WTC11 (cell line): ENCODE measurements at regions not wholly inside any gene's neighbourhood (a gene's known extent, or its start where the extent isn't known, plus 50 kb on each side); places are given as distances from the start of the nearest gene placed in this dataset.

Experiments used
- ATAC-seq: fragments of 200-7000 bp; cut with Tn5 transposase; 2 replicates; pipeline ENCODE4 v1.10.0; 2021; ENCODE audit warnings: mild to moderate bottlenecking, moderate library complexity
- CTCF ChIA-PET: fragments of 300-600 bp; sonication (Branson Sonifier 250); formaldehyde crosslinking; loops from one replicate; lab custom pipeline; 2021; ENCODE audit warnings: antibody characterized with exemption; lab: Charles Lee
- POLR2A ChIA-PET: fragments of 350-600 bp; sonication (Branson Sonifier 250); formaldehyde crosslinking; loops from one replicate; lab custom pipeline; 2021; ENCODE audit warnings: antibody characterized with exemption; lab: Charles Lee
- DNase-seq: peaks from one replicate; pipeline ENCODE4 v3.0.0; 2021; ENCODE audit warnings: low spot score
- H3K27ac Mint-ChIP-seq: 2 replicates; pipeline ENCODE4 v1.8.0; 2021; ENCODE audit warnings: mixed read lengths
- H3K27me3 Mint-ChIP-seq: 2 replicates; pipeline ENCODE4 v1.8.0; 2021; ENCODE audit warnings: low read depth, mild to moderate bottlenecking, moderate library complexity, mixed read lengths
- H3K36me3 Mint-ChIP-seq: 2 replicates; pipeline ENCODE4 v1.8.0; 2021; ENCODE audit warnings: mixed read lengths
- H3K4me1 Mint-ChIP-seq: 2 replicates; pipeline ENCODE4 v1.8.0; 2022; ENCODE audit warnings: mixed read lengths
- H3K4me3 Mint-ChIP-seq: 2 replicates; pipeline ENCODE4 v1.8.0; 2021; ENCODE audit warnings: mild to moderate bottlenecking, moderate library complexity, mixed read lengths
- H3K9me3 Mint-ChIP-seq: 2 replicates; pipeline ENCODE4 v1.8.0; 2021; ENCODE audit warnings: mixed read lengths
- ESRRA ChIP-seq: sonication (generic); formaldehyde crosslinking; IDR thresholded peaks from 2 replicates; pipeline ENCODE4 v1.8.1; 2022; ENCODE audit warnings: mild to moderate bottlenecking, missing genetic modification reagents, borderline replicate concordance
- KAT7 ChIP-seq: sonication (generic); formaldehyde crosslinking; IDR thresholded peaks from 2 replicates; pipeline ENCODE4 v1.8.1; 2023; ENCODE audit warnings: missing genetic modification reagents, mild to moderate bottlenecking, borderline replicate concordance
- MAX ChIP-seq: sonication (generic); formaldehyde crosslinking; IDR thresholded peaks from 2 replicates; pipeline ENCODE4 v1.8.0; 2022; ENCODE audit warnings: mild to moderate bottlenecking, missing genetic modification reagents
- NFATC4 ChIP-seq: fragments of 250-450 bp; sonication (Bioruptor Pico); IDR thresholded peaks from 2 replicates; pipeline ENCODE4 v1.9.0; 2021; ENCODE audit warnings: mild to moderate bottlenecking
- NR2C2 ChIP-seq: sonication (generic); formaldehyde crosslinking; IDR thresholded peaks from 2 replicates; pipeline ENCODE4 v1.8.0; 2022; ENCODE audit warnings: mild to moderate bottlenecking, missing genetic modification reagents
- PRRX2 ChIP-seq: fragments of 250-450 bp; sonication (Bioruptor Pico); IDR thresholded peaks from 2 replicates; pipeline ENCODE4 v1.8.0; 2021; ENCODE audit warnings: mild to moderate bottlenecking
- TP53 ChIP-seq: sonication (generic); formaldehyde crosslinking; IDR thresholded peaks from 2 replicates; pipeline ENCODE4 v1.8.1; 2023; ENCODE audit warnings: mild to moderate bottlenecking, missing genetic modification reagents
- USF2 ChIP-seq: sonication (generic); formaldehyde crosslinking; IDR thresholded peaks from 2 replicates; pipeline ENCODE4 v1.8.1; 2023; ENCODE audit warnings: mild to moderate bottlenecking, missing genetic modification reagents, moderate library complexity
- ZNF425 ChIP-seq: fragments of 250-450 bp; sonication (Bioruptor Pico); conservative IDR thresholded peaks from 2 replicates; pipeline ENCODE4 v1.9.0; 2021; ENCODE audit warnings: mild to moderate bottlenecking
- TF ChIP-seq, protein P1 (sequence below): sonication (generic); formaldehyde crosslinking; IDR thresholded peaks from 2 replicates; pipeline ENCODE4 v1.8.0; 2023; ENCODE audit warnings: missing genetic modification reagents, mild to moderate bottlenecking, borderline replicate concordance

DNA sequence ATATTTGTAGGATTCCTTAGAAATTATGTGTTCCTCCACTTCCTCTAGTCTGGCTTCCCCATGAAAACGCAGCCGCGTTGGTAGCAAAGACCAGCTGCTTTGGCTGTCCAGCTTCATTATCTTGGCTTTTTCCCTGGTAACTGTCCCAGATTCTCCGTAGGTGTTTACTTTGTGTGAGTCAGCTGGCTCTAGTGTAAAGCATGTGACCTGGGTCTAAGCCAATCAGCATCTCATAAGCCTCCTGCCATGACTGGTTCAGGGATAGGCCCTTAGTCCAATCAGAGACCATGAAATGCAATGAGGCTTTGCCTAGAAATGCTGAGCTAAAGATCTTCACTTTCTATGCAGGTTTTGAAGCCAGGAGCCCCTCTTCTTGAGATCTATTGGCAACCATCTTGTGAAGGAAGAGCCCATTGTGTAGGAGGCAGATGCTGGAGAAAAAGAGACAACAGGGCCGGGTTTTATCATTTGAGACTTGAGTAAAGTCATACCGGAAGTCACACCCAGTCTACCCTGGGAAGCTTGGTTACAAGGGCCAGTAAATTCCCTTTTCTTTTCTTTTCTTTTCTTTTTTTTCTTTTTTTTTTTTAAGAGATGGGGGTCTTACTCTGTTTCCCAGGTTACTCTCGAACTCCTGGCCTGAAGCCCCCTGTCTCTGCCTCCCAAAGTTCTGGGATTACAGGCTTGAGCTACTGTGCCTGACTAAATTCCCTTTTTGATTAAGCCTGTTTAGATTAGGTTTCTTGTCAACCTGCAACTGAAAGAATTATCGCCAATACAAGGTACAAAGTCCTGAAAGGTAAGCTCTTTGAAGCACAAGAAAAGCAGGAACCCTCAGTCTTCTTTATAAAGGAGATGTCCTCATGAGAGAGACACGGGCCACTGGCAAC lies 256.5 kb upstream of the RREB1 start (continued):
- TF ChIP-seq NR2C2 = no peak
- TF ChIP-seq USF2 (CRISPR knock-in tag) = peak; percentile 67

- ChIA-PET CTCF (interaction anchor here (0.9 to 1.0 kb wide), 2 partner anchors 155 to 177 kb away, joined by 3 read pairs; no protein-coding TSS in a partner anchor), POLR2A (no interaction called here)
- H3K4me1 Mint-ChIP-seq = peaks cover 9% of the 10 kb centered on the region
- TF ChIP-seq PRRX2 (CRISPR knock-in tag) (no peak), KAT7 (CRISPR knock-in tag) (no peak), MAX (CRISPR knock-in tag) (no peak), ZNF425 (CRISPR knock-in tag) (no peak), ESRRA (CRISPR knock-in tag) (no peak), NFATC4 (CRISPR knock-in tag) (no peak), USF2 (CRISPR knock-in tag) (no peak)
- TF ChIP-seq, protein P1, sequence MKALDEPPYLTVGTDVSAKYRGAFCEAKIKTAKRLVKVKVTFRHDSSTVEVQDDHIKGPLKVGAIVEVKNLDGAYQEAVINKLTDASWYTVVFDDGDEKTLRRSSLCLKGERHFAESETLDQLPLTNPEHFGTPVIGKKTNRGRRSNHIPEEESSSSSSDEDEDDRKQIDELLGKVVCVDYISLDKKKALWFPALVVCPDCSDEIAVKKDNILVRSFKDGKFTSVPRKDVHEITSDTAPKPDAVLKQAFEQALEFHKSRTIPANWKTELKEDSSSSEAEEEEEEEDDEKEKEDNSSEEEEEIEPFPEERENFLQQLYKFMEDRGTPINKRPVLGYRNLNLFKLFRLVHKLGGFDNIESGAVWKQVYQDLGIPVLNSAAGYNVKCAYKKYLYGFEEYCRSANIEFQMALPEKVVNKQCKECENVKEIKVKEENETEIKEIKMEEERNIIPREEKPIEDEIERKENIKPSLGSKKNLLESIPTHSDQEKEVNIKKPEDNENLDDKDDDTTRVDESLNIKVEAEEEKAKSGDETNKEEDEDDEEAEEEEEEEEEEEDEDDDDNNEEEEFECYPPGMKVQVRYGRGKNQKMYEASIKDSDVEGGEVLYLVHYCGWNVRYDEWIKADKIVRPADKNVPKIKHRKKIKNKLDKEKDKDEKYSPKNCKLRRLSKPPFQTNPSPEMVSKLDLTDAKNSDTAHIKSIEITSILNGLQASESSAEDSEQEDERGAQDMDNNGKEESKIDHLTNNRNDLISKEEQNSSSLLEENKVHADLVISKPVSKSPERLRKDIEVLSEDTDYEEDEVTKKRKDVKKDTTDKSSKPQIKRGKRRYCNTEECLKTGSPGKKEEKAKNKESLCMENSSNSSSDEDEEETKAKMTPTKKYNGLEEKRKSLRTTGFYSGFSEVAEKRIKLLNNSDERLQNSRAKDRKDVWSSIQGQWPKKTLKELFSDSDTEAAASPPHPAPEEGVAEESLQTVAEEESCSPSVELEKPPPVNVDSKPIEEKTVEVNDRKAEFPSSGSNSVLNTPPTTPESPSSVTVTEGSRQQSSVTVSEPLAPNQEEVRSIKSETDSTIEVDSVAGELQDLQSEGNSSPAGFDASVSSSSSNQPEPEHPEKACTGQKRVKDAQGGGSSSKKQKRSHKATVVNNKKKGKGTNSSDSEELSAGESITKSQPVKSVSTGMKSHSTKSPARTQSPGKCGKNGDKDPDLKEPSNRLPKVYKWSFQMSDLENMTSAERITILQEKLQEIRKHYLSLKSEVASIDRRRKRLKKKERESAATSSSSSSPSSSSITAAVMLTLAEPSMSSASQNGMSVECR (CRISPR knock-in tag) = no peak
- H3K4me3 Mint-ChIP-seq = no peak overlapping the region
- H3K27me3 Mint-ChIP-seq = no peaks in the 10 kb centered on the region
- no peak for DNase-seq
- no peaks in the 10 kb centered on the region for H3K36me3 Mint-ChIP-seq
- no peak overlapping the region for H3K27ac Mint-ChIP-seq
- H3K9me3 Mint-ChIP-seq = peaks cover 4% of the 10 kb centered on the region
- no peak for ATAC-seq
These were observed 255.9 kb upstream of the RREB1 start for GRCh38 chr6:6851949-6852261.

DNA sequence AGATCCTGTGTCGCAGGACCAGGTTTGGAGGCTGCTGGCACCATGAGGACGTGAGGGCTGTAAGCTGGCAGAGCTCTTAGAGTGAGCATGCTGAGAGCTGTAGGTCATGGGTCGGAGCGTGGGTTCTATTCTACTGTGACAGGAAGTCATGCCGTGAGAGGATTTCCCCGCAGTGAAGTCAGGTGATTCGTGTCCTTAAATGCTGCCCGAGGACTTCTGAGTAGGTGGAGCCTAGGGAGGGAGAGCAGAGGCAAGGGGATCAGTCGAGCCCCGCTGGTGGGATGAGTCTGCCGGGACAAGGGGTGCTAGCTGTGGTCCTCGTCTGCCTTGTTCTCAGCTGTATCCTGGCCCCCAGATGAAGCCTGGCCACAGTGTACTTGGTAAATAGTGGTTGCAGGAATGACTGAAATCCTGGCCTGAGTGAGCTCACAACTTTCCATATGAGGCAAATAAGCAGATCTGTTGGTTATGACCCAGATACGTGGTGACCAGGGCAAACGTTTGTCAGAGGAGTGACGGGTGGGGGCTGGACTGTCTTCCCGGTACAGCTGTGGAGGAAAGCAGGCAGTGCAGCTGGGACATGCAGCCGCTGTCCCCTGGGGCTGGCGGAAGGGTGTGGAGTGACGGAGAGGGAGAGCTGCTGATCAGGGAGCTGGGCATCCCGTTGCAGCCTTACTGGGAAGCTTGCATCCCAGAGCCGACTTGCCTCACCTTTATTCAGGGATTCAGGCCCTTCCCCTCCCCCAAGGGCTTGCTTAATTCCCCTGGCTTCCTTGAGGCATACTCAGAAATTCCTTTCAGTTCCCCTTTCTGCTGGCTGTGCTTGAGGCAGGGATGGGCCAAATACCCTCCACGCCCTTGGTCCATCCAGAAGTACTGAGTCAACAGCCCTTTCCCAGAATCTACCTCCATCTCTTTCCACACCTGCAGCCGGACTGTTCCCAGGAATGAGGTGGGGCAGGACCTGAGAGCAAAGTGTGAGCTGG lies 250.9 kb upstream of the RREB1 start:
- no peak for TF ChIP-seq TP53 (CRISPR knock-in tag)
- no peaks in the 10 kb centered on the region for H3K9me3 Mint-ChIP-seq
- peak overlapping the region; percentile 29 for H3K4me3 Mint-ChIP-seq
- DNase-seq (peak; percentile 38), ATAC-seq (peak; percentile 76)
- H3K27ac Mint-ChIP-seq = peak overlapping the region; percentile 59
- no peaks in the 10 kb centered on the region for H3K27me3 Mint-ChIP-seq
- ChIA-PET POLR2A (no interaction called here), CTCF (interaction anchor here (0.6 to 1.9 kb wide), 6 partner anchors 14 to 387 kb away, joined by 3 to 9 read pairs (median 4); no protein-coding TSS in a partner anchor)
- peaks cover 26% of the 10 kb centered on the region for H3K4me1 Mint-ChIP-seq
- H3K36me3 Mint-ChIP-seq = no peaks in the 10 kb centered on the region
